ENCODE measurements at regions not wholly inside any gene's neighbourhood (a gene's known extent, or its start where the extent isn't known, plus 50 kb on each side); places are given as distances from the start of the nearest gene placed in this dataset.
"Not testable (repeated sequence)": the region's sequence is repeated elsewhere in the genome, so short reads cannot be mapped to it uniquely, and the experiment has no call there.

- Mint-ChIP-seq H3K4me1 (ENCODE audit: unreplicated experiment) (peaks cover 13% of the 10 kb centered on the region), H3K9me3 (ENCODE audit: unreplicated experiment) (no peaks in the 10 kb centered on the region), H3K36me3 (ENCODE audit: unreplicated experiment) (no peaks in the 10 kb centered on the region), H3K27me3 (ENCODE audit: unreplicated experiment) (no peaks in the 10 kb centered on the region), H3K27ac (ENCODE audit: unreplicated experiment) (no peak overlapping the region), H3K4me3 (ENCODE audit: unreplicated experiment) (no peak overlapping the region)
- DNase-seq (ENCODE audit: extremely low spot score, unreplicated experiment): no peak
- TF ChIP-seq CTCF (IDR thresholded peaks at IDR 0.05): no peak
These were observed 51.6 kb upstream of the POMP start for GRCh38 chr13:28607187-28607955.

- Mint-ChIP-seq H3K9me3 (ENCODE audit: unreplicated experiment) (no peaks in the 10 kb centered on the region), H3K27ac (ENCODE audit: unreplicated experiment) (no peak overlapping the region), H3K27me3 (ENCODE audit: unreplicated experiment) (no peaks in the 10 kb centered on the region)
These were observed 52.5 kb upstream of the POMP start for GRCh38 chr13:28606466-28606865.

GRCh38 chr13:28605147-28605546, 53.8 kb upstream of the POMP start:
- H3K36me3 Mint-ChIP-seq (ENCODE audit: unreplicated experiment); H3K27ac Mint-ChIP-seq (ENCODE audit: unreplicated experiment); H3K9me3 Mint-ChIP-seq (ENCODE audit: unreplicated experiment); H3K4me1 Mint-ChIP-seq (ENCODE audit: unreplicated experiment); DNase-seq (ENCODE audit: extremely low spot score, unreplicated experiment); H3K4me3 Mint-ChIP-seq (ENCODE audit: unreplicated experiment); H3K27me3 Mint-ChIP-seq (ENCODE audit: unreplicated experiment): not testable (repeated sequence)

More at GRCh38 chr13:28606466-28606865, 52.5 kb upstream of the POMP start:
- H3K4me3 Mint-ChIP-seq (ENCODE audit: unreplicated experiment): no peak overlapping the region
- no peaks in the 10 kb centered on the region for H3K36me3 Mint-ChIP-seq (ENCODE audit: unreplicated experiment)
- TF ChIP-seq CTCF (IDR thresholded peaks at IDR 0.05): no peak
- peaks cover 13% of the 10 kb centered on the region for H3K4me1 Mint-ChIP-seq (ENCODE audit: unreplicated experiment)
- DNase-seq (ENCODE audit: extremely low spot score, unreplicated experiment): no peak

- Mint-ChIP-seq H3K27me3 (ENCODE audit: unreplicated experiment) (no peaks in the 10 kb centered on the region), H3K27ac (ENCODE audit: unreplicated experiment) (no peak overlapping the region), H3K4me3 (ENCODE audit: unreplicated experiment) (no peak overlapping the region), H3K4me1 (ENCODE audit: unreplicated experiment) (no peaks in the 10 kb centered on the region), H3K9me3 (ENCODE audit: unreplicated experiment) (no peaks in the 10 kb centered on the region), H3K36me3 (ENCODE audit: unreplicated experiment) (no peaks in the 10 kb centered on the region)
- DNase-seq (ENCODE audit: extremely low spot score, unreplicated experiment): no peak
- no peak for TF ChIP-seq CTCF (IDR thresholded peaks at IDR 0.05)
These were observed 55.8 kb upstream of the POMP start for GRCh38 chr13:28603043-28603664.

- Mint-ChIP-seq H3K27me3 (ENCODE audit: unreplicated experiment) (no peaks in the 10 kb centered on the region), H3K27ac (ENCODE audit: unreplicated experiment) (no peak overlapping the region), H3K9me3 (ENCODE audit: unreplicated experiment) (no peaks in the 10 kb centered on the region), H3K4me3 (ENCODE audit: unreplicated experiment) (no peak overlapping the region), H3K36me3 (ENCODE audit: unreplicated experiment) (no peaks in the 10 kb centered on the region), H3K4me1 (ENCODE audit: unreplicated experiment) (peaks cover 3% of the 10 kb centered on the region)
- no peak for DNase-seq (ENCODE audit: extremely low spot score, unreplicated experiment)
- TF ChIP-seq CTCF (IDR thresholded peaks at IDR 0.05): no peak
These were observed 56.4 kb upstream of the POMP start for GRCh38 chr13:28602580-28602979.

Data from osteocyte (in vitro differentiated cells).